ENCODE measurements at regions not wholly inside any gene's neighbourhood (a gene's known extent, or its start where the extent isn't known, plus 50 kb on each side); places are given as distances from the start of the nearest gene placed in this dataset.

- no CpG with 5 or more reads among the region's 2 CpGs for WGBS (ENCODE audit: insufficient coverage)
- H3K4me1 Mint-ChIP-seq: no peaks in the 10 kb centered on the region
- no peaks in the 10 kb centered on the region for H3K9me3 Mint-ChIP-seq (ENCODE audit: insufficient read depth)
- Histone ChIP-seq H3K27ac (ENCODE audit: low read length in 2 of 2) (no peak overlapping the region), H3K9ac (ENCODE audit: low read length) (no peak overlapping the region), H2AFZ (ENCODE audit: insufficient read depth, low read depth, low read length, poor library complexity, severe bottlenecking) (no peak overlapping the region), H3K4me3 (ENCODE audit: control extremely low read depth in 1 of 5, extremely low read depth in 1 of 5, insufficient read depth in 1 of 5, low read depth in 2 of 5, low read length in 4 of 5) (no peak overlapping the region), H3K36me3 (replicated peaks in 1 of 2; ENCODE audit: control extremely low read depth in 1 of 2, control insufficient read depth in 1 of 2, extremely low read depth in 1 of 2, insufficient read depth in 2 of 2, low read length in 1 of 2) (no peaks in the 10 kb centered on the region), H4K20me1 (ENCODE audit: control insufficient read depth, insufficient read depth, low read length, poor library complexity, severe bottlenecking) (no peaks in the 10 kb centered on the region), H3K27me3 (replicated peaks in 1 of 4; ENCODE audit: control extremely low read depth in 1 of 4, control insufficient read depth in 3 of 4, insufficient read depth in 4 of 4, low read length in 3 of 4) (no peaks in the 10 kb centered on the region), H3K9me3 (ENCODE audit: control extremely low read depth in 1 of 3, control insufficient read depth in 2 of 3, insufficient read depth in 1 of 3, low read length in 2 of 3) (no peaks in the 10 kb centered on the region), H3K79me2 (ENCODE audit: control insufficient read depth, insufficient read depth, low read length) (no peaks in the 10 kb centered on the region), H3K4me2 (replicated peaks; ENCODE audit: low read depth, low read length, poor library complexity, severe bottlenecking) (no peak overlapping the region), H3K4me1 (ENCODE audit: control insufficient read depth in 2 of 2, insufficient read depth in 2 of 2, low read length in 2 of 2) (no peaks in the 10 kb centered on the region)
- H3K4me3 Mint-ChIP-seq: no peak overlapping the region
- H3K27me3 Mint-ChIP-seq: peaks cover 18% of the 10 kb centered on the region
- TF ChIP-seq CTCF (IDR thresholded peaks at IDR 0.05) (no peak), EZH2 (IDR thresholded peaks at IDR 0.05; ENCODE audit: borderline replicate concordance, insufficient read depth, low read depth, low read length, poor library complexity, severe bottlenecking) (no peak)
- no peak for DNase-seq
- no peak overlapping the region for H3K27ac Mint-ChIP-seq
- intact Hi-C loops (cut with micrococcal nuclease): no loop called here
- CTCF ChIA-PET: no interaction called here
- POLR2A ChIA-PET: no interaction called here
- no peak for ATAC-seq (ENCODE audit: low read depth)
These were observed 79.0 kb upstream of the HEPHL1 start for GRCh38 chr11:93942176-93942575.

- H4K20me1 ChIP-seq (ENCODE audit: control insufficient read depth, insufficient read depth, low read length, poor library complexity, severe bottlenecking): no peaks in the 10 kb centered on the region
- H3K9me3 ChIP-seq (ENCODE audit: control extremely low read depth in 1 of 3, control insufficient read depth in 2 of 3, insufficient read depth in 1 of 3, low read length in 2 of 3): no peaks in the 10 kb centered on the region
- no peak overlapping the region for H3K27ac ChIP-seq (ENCODE audit: low read length in 2 of 2)
- POLR2A ChIA-PET: no interaction called here
- H3K79me2 ChIP-seq (ENCODE audit: control insufficient read depth, insufficient read depth, low read length): no peaks in the 10 kb centered on the region
- DNase-seq (no peak), ATAC-seq (ENCODE audit: low read depth) (no peak)
- Mint-ChIP-seq H3K27me3 (peaks cover 18% of the 10 kb centered on the region), H3K4me1 (no peaks in the 10 kb centered on the region), H3K9me3 (ENCODE audit: insufficient read depth) (no peaks in the 10 kb centered on the region), H3K27ac (no peak overlapping the region), H3K4me3 (no peak overlapping the region)
- H3K36me3 ChIP-seq (replicated peaks in 1 of 2; ENCODE audit: control extremely low read depth in 1 of 2, control insufficient read depth in 1 of 2, extremely low read depth in 1 of 2, insufficient read depth in 2 of 2, low read length in 1 of 2): no peaks in the 10 kb centered on the region
- H3K9ac ChIP-seq (ENCODE audit: low read length): no peak overlapping the region
- H3K27me3 ChIP-seq (replicated peaks in 1 of 4; ENCODE audit: control extremely low read depth in 1 of 4, control insufficient read depth in 3 of 4, insufficient read depth in 4 of 4, low read length in 3 of 4): no peaks in the 10 kb centered on the region
- intact Hi-C loops (cut with micrococcal nuclease): no loop called here
- no peak for TF ChIP-seq EZH2 (IDR thresholded peaks at IDR 0.05; ENCODE audit: borderline replicate concordance, insufficient read depth, low read depth, low read length, poor library complexity, severe bottlenecking)
- no peak for TF ChIP-seq CTCF (IDR thresholded peaks at IDR 0.05)
- no peak overlapping the region for H2AFZ ChIP-seq (ENCODE audit: insufficient read depth, low read depth, low read length, poor library complexity, severe bottlenecking)
- CTCF ChIA-PET: no interaction called here
- no peaks in the 10 kb centered on the region for H3K4me1 ChIP-seq (ENCODE audit: control insufficient read depth in 2 of 2, insufficient read depth in 2 of 2, low read length in 2 of 2)
- H3K4me3 ChIP-seq (ENCODE audit: control extremely low read depth in 1 of 5, extremely low read depth in 1 of 5, insufficient read depth in 1 of 5, low read depth in 2 of 5, low read length in 4 of 5): no peak overlapping the region
- no peak overlapping the region for H3K4me2 ChIP-seq (replicated peaks; ENCODE audit: low read depth, low read length, poor library complexity, severe bottlenecking)
- 100% methylated on average over 1 of the region's 2 CpGs for WGBS (ENCODE audit: insufficient coverage)
These were observed 75.6 kb upstream of the HEPHL1 start for GRCh38 chr11:93945596-93945995.

Data from B cell (primary cell).